ENCODE measurements at regions not wholly inside any gene's neighbourhood (a gene's known extent, or its start where the extent isn't known, plus 50 kb on each side); places are given as distances from the start of the nearest gene placed in this dataset.

DNA sequence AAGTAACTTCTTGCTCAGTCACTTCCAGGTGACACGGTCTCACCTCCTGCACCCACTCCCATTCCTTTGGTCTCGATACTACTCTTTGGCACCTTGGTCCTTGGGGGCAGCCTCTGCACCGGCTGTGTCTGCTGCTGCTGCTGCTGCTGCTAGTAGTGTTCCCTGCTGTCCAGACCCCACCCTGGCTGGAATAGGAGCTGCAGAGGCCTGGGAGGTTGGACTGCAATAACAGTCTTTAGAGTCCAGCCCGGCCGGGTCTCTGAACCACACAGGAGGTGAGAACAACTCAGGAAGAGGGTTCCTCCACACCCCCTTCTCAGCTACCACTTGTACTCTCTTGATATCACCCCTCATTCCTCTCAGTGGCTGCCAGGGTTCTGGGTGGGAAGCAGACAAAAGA lies 231.1 kb upstream of the NLRP1 start:
- Histone ChIP-seq H3K27ac (ENCODE audit: low read depth in 1 of 2, low read length in 1 of 2) (no peak overlapping the region), H3K4me3 (ENCODE audit: low read length in 2 of 2) (no peak overlapping the region), H3K4me1 (ENCODE audit: control insufficient read depth in 2 of 2, insufficient read depth in 2 of 2, low read length in 2 of 2) (no peaks in the 10 kb centered on the region), H3K9me3 (ENCODE audit: control insufficient read depth in 2 of 2, insufficient read depth in 1 of 2, low read length in 1 of 2) (peaks cover 0 to 5% of the 10 kb centered on the region in 2 donors), H3K27me3 (ENCODE audit: control insufficient read depth in 2 of 2, insufficient read depth in 1 of 2, low read length in 1 of 2) (no peaks in the 10 kb centered on the region), H3K36me3 (ENCODE audit: control insufficient read depth in 2 of 2, insufficient read depth in 2 of 2, low read length in 1 of 2) (no peaks in the 10 kb centered on the region)
- 82% methylated on average over 5 of the region's 5 CpGs for WGBS
- no peak for DNase-seq (ENCODE audit: low read depth in 6 of 9, low spot score in 9 of 9)

DNA sequence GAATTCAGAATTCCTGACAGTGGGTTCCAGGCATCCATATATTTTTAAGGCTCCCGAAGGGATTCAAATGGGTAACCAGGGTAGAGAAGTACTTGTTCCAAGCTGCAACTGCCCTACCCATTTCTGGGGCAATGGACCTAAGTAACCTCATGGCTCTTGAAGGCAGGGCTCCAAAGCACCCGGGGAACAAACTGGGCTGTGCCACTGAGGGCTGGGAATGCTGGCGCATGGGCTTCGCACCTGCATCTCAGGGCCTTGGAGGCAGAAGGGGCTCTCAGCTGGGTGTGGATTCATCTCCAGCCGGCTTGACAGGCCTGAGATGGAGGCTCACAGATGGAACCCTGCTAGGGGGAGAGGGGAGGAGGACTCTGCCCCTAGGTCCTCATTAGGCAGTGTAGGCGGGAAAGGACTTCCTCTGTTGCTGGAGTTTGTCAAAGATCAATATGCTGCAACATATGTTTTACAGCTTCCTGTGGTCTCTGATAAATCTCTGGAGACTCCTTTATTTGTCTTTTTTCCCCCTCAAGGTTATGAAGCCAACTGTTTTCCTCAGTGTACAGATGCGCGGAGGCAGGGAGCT lies 232.3 kb upstream of the NLRP1 start:
- 58% methylated on average over 8 of the region's 8 CpGs for WGBS
- DNase-seq (ENCODE audit: low read depth in 6 of 9, low spot score in 9 of 9), result no peak
- no peaks in the 10 kb centered on the region for H3K27me3 ChIP-seq (ENCODE audit: control insufficient read depth in 2 of 2, insufficient read depth in 1 of 2, low read length in 1 of 2)

DNA sequence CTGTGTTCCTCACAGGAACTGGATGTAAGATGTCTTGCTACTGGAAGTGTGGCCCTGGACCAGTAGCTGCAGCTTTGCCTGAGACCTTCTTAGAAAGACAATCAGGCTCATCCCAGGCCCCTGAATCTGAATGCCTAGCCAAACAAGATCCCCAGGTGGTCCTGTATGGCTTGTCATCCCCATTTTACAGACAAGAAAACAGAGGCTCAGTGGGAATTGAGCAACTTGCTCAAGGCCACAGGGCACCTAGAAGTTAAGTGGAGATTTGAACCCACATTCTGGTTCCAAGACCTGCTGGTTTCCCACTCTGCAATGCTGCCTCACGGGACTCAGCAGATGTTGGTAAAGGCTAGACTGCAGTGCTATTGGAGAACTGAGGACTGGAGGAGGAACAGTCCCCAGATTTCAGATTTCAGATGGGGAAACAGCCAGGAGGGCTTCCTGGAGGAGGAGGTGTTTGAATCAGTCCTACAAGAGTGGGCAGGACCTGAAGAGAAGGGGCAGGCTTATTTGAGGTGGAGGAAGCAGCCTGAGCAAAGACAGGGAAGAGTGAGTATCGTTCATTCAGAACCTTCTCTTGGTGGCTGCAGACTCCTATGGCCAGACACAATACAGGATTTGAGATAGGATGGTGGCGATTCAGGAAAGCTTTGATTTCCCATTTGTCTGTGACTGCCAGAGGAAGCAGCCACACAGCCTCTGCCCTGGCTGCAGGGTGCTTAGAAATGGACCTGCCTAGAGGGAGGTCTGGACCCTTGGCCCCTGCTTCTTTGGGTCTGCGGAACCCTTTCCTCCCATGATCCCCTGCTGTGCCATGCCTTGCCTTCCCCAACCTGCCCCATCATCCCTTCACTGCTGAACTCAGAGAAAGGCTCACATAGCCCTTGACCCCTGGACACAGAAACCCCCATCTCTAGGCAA lies 233.4 kb upstream of the NLRP1 start:
- Histone ChIP-seq H3K27me3 (ENCODE audit: control insufficient read depth in 2 of 2, insufficient read depth in 1 of 2, low read length in 1 of 2) (no peaks in the 10 kb centered on the region), H3K4me3 (ENCODE audit: low read length in 2 of 2) (no peak overlapping the region), H3K36me3 (ENCODE audit: control insufficient read depth in 2 of 2, insufficient read depth in 2 of 2, low read length in 1 of 2) (no peaks in the 10 kb centered on the region), H3K9me3 (ENCODE audit: control insufficient read depth in 2 of 2, insufficient read depth in 1 of 2, low read length in 1 of 2) (no peaks in the 10 kb centered on the region), H3K4me1 (ENCODE audit: control insufficient read depth in 2 of 2, insufficient read depth in 2 of 2, low read length in 2 of 2) (no peaks in the 10 kb centered on the region), H3K27ac (ENCODE audit: low read depth in 1 of 2, low read length in 1 of 2) (no peak overlapping the region)
- 92% methylated on average over 4 of the region's 4 CpGs for WGBS
- no peak for DNase-seq (ENCODE audit: low read depth in 6 of 9, low spot score in 9 of 9)

More for the DNA sequence above, 232.3 kb upstream of the NLRP1 start:
- H3K9me3 ChIP-seq (ENCODE audit: control insufficient read depth in 2 of 2, insufficient read depth in 1 of 2, low read length in 1 of 2), result no peaks in the 10 kb centered on the region
- no peaks in the 10 kb centered on the region for H3K4me1 ChIP-seq (ENCODE audit: control insufficient read depth in 2 of 2, insufficient read depth in 2 of 2, low read length in 2 of 2)
- no peak overlapping the region for H3K4me3 ChIP-seq (ENCODE audit: low read length in 2 of 2)
- H3K27ac ChIP-seq (ENCODE audit: low read depth in 1 of 2, low read length in 1 of 2), result no peak overlapping the region
- no peaks in the 10 kb centered on the region for H3K36me3 ChIP-seq (ENCODE audit: control insufficient read depth in 2 of 2, insufficient read depth in 2 of 2, low read length in 1 of 2)

DNA sequence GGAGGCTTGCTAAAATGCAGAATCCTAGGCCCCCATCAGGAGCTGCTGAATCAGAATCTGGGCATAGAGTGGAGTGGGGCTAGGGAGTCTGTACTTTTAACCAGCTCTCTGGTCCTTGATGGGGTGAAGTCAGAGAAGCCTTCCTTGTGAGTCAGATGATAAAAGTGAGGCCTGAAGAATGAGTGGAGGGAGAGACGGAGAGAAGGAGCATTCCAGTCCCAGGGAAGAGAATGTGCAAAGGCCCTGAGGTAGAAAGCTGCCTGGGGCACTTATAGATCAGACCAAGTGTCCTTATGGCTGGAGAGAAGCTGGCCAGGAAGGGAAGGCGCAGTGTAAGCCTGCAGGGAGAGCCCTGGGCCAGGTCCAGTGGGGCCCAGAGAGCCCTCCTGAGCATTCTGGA lies 235.1 kb upstream of the NLRP1 start:
- DNase-seq (ENCODE audit: low read depth in 6 of 9, low spot score in 9 of 9), result no peak
- no peaks in the 10 kb centered on the region for H3K27me3 ChIP-seq (ENCODE audit: control insufficient read depth in 2 of 2, insufficient read depth in 1 of 2, low read length in 1 of 2)
- 65% methylated on average over 2 of the region's 2 CpGs for WGBS
- H3K27ac ChIP-seq (ENCODE audit: low read depth in 1 of 2, low read length in 1 of 2), result no peak overlapping the region
- no peak overlapping the region for H3K4me3 ChIP-seq (ENCODE audit: low read length in 2 of 2)
- no peaks in the 10 kb centered on the region for H3K36me3 ChIP-seq (ENCODE audit: control insufficient read depth in 2 of 2, insufficient read depth in 2 of 2, low read length in 1 of 2)
- H3K9me3 ChIP-seq (ENCODE audit: control insufficient read depth in 2 of 2, insufficient read depth in 1 of 2, low read length in 1 of 2), result no peaks in the 10 kb centered on the region
- H3K4me1 ChIP-seq (ENCODE audit: control insufficient read depth in 2 of 2, insufficient read depth in 2 of 2, low read length in 2 of 2), result no peaks in the 10 kb centered on the region

DNA sequence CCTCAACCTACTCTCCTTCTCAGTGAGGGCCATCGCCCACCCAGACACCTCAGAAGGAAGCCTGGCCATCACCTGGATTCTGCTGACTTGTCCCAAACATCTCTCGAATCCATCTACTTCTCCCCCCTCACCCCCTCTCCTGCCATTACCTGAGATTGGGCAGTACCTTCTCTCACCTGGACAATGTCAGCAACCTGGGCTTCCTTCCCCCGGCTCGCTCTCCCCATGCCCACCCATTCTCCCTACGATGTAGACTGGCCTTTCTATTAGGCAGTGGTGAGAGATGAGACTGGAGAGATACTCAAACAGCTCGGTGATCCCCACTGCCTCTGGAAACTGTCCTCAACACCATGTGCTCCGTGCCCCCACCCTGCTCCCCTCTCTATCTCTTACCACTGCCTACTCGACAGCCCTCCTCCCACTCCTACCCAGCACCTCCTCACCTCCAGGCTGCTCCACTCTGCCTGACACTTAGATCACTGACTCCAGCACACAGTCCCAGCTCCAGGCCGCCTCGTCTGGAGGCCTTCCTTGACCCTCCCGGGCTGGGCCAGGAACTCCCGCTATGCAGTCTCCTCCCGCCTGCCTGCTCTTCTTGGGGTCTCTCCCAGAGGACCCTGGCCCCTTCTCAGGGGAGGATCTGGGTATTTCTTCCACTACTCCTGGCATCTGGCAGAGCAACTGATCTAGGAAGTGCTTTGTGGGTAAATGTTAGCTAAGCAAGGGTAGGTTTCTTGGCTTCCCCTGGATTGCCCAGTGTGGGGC lies 235.8 kb upstream of the NLRP1 start:
- H3K4me1 ChIP-seq (ENCODE audit: control insufficient read depth in 2 of 2, insufficient read depth in 2 of 2, low read length in 2 of 2), result no peaks in the 10 kb centered on the region
- no peaks in the 10 kb centered on the region for H3K9me3 ChIP-seq (ENCODE audit: control insufficient read depth in 2 of 2, insufficient read depth in 1 of 2, low read length in 1 of 2)
- H3K27me3 ChIP-seq (ENCODE audit: control insufficient read depth in 2 of 2, insufficient read depth in 1 of 2, low read length in 1 of 2), result no peaks in the 10 kb centered on the region
- H3K4me3 ChIP-seq (ENCODE audit: low read length in 2 of 2), result no peak overlapping the region
- H3K36me3 ChIP-seq (ENCODE audit: control insufficient read depth in 2 of 2, insufficient read depth in 2 of 2, low read length in 1 of 2), result no peaks in the 10 kb centered on the region
- DNase-seq (ENCODE audit: low read depth in 6 of 9, low spot score in 9 of 9), result no peak
- H3K27ac ChIP-seq (ENCODE audit: low read depth in 1 of 2, low read length in 1 of 2), result no peak overlapping the region
- WGBS, result 90% methylated on average over 13 of the region's 13 CpGs

DNA sequence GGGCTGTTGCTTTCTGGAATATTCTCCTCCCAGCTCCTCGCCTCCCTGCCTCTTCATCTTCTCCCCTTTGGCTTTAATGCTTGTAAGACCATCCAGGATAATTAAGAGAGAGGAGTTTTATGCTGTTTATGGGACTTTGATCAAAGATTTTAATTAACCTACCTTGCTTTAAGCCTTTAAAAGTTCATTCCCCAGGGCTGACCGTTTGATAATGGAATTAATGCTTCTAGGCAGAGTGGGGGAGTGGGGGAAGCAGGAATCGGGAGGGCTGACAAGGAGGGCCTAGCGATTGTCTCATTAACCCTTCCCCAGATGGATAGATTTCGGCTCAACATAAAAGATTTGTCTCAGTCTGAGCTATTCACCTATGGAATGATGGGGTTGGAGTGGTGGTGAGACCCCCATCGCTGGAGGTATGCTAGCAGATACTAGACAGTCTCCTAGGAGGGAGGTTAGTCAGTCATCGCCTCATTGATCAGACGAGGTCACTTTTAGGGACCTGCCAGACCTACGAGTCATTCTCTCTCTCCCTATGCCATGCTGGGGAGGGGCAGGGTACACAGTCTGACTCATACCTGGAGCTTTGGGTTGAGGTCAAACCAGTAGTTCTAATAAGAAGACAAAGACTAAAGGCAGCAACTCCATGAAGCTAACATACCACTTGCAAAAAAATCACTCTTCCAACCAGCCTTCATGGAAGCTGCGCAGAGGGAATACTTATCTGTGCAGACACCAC lies 236.6 kb upstream of the NLRP1 start:
- Histone ChIP-seq H3K27me3 (ENCODE audit: control insufficient read depth in 2 of 2, insufficient read depth in 1 of 2, low read length in 1 of 2) (no peaks in the 10 kb centered on the region), H3K9me3 (ENCODE audit: control insufficient read depth in 2 of 2, insufficient read depth in 1 of 2, low read length in 1 of 2) (peaks cover 0 to 1% of the 10 kb centered on the region in 2 donors)
- DNase-seq (ENCODE audit: low read depth in 6 of 9, low spot score in 9 of 9), result no peak

DNA sequence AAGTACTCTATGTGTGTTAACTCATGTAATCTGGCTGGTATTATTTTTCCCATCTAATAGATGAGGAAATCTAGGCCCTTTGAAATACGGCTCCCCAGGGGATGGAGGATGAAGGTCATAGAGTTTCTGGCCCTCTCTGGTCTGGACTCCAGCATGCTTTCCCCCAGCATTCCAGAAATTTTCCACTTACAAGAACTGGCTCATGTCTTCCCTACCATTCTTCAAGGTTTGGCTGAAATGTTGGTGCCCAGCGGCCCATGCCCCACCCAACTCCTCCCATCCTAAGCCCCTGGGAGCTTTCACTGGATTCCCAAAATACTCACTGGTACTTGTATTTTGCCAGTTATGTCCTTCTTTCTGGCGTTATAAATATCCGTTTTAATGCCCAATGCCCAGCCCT lies 237.5 kb upstream of the NLRP1 start:
- Histone ChIP-seq H3K4me3 (ENCODE audit: low read length in 2 of 2) (no peak overlapping the region), H3K4me1 (ENCODE audit: control insufficient read depth in 2 of 2, insufficient read depth in 2 of 2, low read length in 2 of 2) (no peaks in the 10 kb centered on the region), H3K9me3 (ENCODE audit: control insufficient read depth in 2 of 2, insufficient read depth in 1 of 2, low read length in 1 of 2) (peaks cover 0 to 1% of the 10 kb centered on the region in 2 donors), H3K36me3 (ENCODE audit: control insufficient read depth in 2 of 2, insufficient read depth in 2 of 2, low read length in 1 of 2) (no peaks in the 10 kb centered on the region), H3K27ac (ENCODE audit: low read depth in 1 of 2, low read length in 1 of 2) (no peak overlapping the region), H3K27me3 (ENCODE audit: control insufficient read depth in 2 of 2, insufficient read depth in 1 of 2, low read length in 1 of 2) (no peaks in the 10 kb centered on the region)
- DNase-seq (ENCODE audit: low read depth in 6 of 9, low spot score in 9 of 9), result no peak
- 81% methylated on average over 4 of the region's 4 CpGs for WGBS

More for the DNA sequence above, 236.6 kb upstream of the NLRP1 start:
- Histone ChIP-seq H3K36me3 (ENCODE audit: control insufficient read depth in 2 of 2, insufficient read depth in 2 of 2, low read length in 1 of 2) (no peaks in the 10 kb centered on the region), H3K4me1 (ENCODE audit: control insufficient read depth in 2 of 2, insufficient read depth in 2 of 2, low read length in 2 of 2) (no peaks in the 10 kb centered on the region), H3K27ac (ENCODE audit: low read depth in 1 of 2, low read length in 1 of 2) (no peak overlapping the region), H3K4me3 (ENCODE audit: low read length in 2 of 2) (no peak overlapping the region)
- 89% methylated on average over 10 of the region's 10 CpGs for WGBS

DNA sequence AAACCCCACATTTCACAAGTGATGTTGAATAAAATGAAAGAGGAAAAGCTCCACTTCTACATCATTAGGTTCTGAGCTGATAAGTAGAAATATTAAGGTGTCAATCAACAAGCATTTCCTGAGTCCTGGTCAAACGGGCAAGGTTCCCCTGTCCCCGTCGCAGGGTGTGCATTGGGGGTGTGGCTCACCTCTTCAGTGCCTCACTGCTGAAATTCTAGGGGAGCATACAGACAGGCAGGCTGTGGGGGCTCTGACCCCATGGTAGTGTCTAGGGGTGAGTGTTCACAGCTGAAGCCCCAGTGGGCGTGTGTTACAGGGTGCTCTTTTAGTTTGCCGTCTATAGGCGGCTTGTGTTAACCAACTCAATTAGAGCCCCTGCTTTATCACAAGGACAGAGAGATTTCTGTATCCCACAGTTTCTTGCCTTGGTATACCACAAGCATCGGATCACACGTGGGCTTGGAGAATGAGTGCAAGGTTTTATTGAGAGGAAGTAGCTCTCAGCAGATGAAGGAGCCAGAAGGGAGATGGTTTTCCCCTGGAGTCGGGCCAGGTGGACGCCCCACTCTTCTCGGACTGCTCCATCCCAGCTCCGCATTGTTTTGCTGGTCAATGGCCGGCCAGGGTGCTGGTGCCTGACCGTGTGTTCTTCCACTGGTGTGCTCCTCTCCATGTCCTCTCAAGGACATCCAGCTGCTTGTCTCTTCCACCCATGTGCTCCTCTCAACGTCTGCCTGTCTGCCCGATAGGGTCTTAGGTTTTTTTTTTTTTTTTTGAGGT lies 238.2 kb upstream of the NLRP1 start:
- H3K4me1 ChIP-seq (ENCODE audit: control insufficient read depth in 2 of 2, insufficient read depth in 2 of 2, low read length in 2 of 2), result no peaks in the 10 kb centered on the region
- H3K9me3 ChIP-seq (ENCODE audit: control insufficient read depth in 2 of 2, insufficient read depth in 1 of 2, low read length in 1 of 2), result peaks cover 0 to 1% of the 10 kb centered on the region in 2 donors
- no peak overlapping the region for H3K27ac ChIP-seq (ENCODE audit: low read depth in 1 of 2, low read length in 1 of 2)
- no peaks in the 10 kb centered on the region for H3K27me3 ChIP-seq (ENCODE audit: control insufficient read depth in 2 of 2, insufficient read depth in 1 of 2, low read length in 1 of 2)
- 88% methylated on average over 16 of the region's 16 CpGs for WGBS
- no peak overlapping the region for H3K4me3 ChIP-seq (ENCODE audit: low read length in 2 of 2)
- H3K36me3 ChIP-seq (ENCODE audit: control insufficient read depth in 2 of 2, insufficient read depth in 2 of 2, low read length in 1 of 2), result no peaks in the 10 kb centered on the region
- DNase-seq (ENCODE audit: low read depth in 6 of 9, low spot score in 9 of 9), result no peak
